IMR-90 (cell line): ENCODE measurements at regions not wholly inside any gene's neighbourhood (a gene's known extent, or its start where the extent isn't known, plus 50 kb on each side); places are given as distances from the start of the nearest gene placed in this dataset.

ENCODE experiments used
- ATAC-seq: fragments of 200-7000 bp; cut with Tn5 transposase; 2 replicates; pipeline ENCODE4 v1.9.1; 2020; ENCODE audit warnings: low read depth, mild to moderate bottlenecking, moderate library complexity
- BruUV-seq: library from RNA; stranded (reverse); fragments of 400-500 nt; replicated peaks from 2 replicates; lab custom pipeline; 2021; lab: Mats Ljungman, UMichigan
- CTCF ChIA-PET: fragments of 300-600 bp; formaldehyde crosslinking; extraction: SDS; loops from one replicate; lab custom pipeline; 2021; ENCODE audit warnings: antibody characterized with exemption; lab: Yijun Ruan, JAX
- POLR2A ChIA-PET: fragments of 300-600 bp; sonication (Branson Sonifier 250); formaldehyde crosslinking; loops from one replicate; lab custom pipeline; 2022; ENCODE audit warnings: antibody characterized with exemption; ENCODE audit not compliant: unreplicated experiment; lab: Charles Lee
- DNase-seq: peaks from one replicate; pipeline ENCODE4 v3.0.0; 2013
- H2AFZ ChIP-seq: replicated peaks from 2 replicates; pipeline ENCODE3; 2013; ENCODE audit warnings: low read length, mild to moderate bottlenecking; ENCODE audit not compliant: poor library complexity
- H2AK5ac ChIP-seq: 2 replicates; pipeline ENCODE4 v1.6.1; 2013; ENCODE audit warnings: low read depth, low read length, inconsistent platforms
- H2AK9ac ChIP-seq: replicated peaks from 2 replicates; pipeline ENCODE3; 2013; ENCODE audit warnings: mild to moderate bottlenecking, low read depth, low read length, moderate library complexity; ENCODE audit not compliant: poor library complexity
- H2BK120ac ChIP-seq: 2 replicates; pipeline ENCODE4 v1.6.1; 2013; ENCODE audit warnings: low read depth, low read length, inconsistent platforms
- H2BK15ac ChIP-seq: 3 replicates; pipeline ENCODE4 v1.6.1; 2013; ENCODE audit warnings: low read depth, low read length, inconsistent platforms
- H2BK20ac ChIP-seq: 2 replicates; pipeline ENCODE4 v1.6.1; 2013; ENCODE audit warnings: low read depth, mild to moderate bottlenecking, inconsistent platforms, low read length, moderate library complexity
- H2BK5ac ChIP-seq: 2 replicates; pipeline ENCODE4 v1.6.1; 2013; ENCODE audit warnings: mild to moderate bottlenecking, low read depth, low read length, inconsistent platforms; ENCODE audit not compliant: poor library complexity, severe bottlenecking
- H3K14ac ChIP-seq: replicated peaks from 2 replicates; pipeline ENCODE4 v1.6.1; 2013; ENCODE audit warnings: low read depth, low read length, inconsistent platforms
- H3K18ac ChIP-seq: 2 replicates; pipeline ENCODE4 v1.6.1; 2013; ENCODE audit warnings: low read depth, low read length, control low read depth
- H3K23ac ChIP-seq: 2 replicates; pipeline ENCODE4 v1.6.1; 2013; ENCODE audit warnings: low read depth, low read length, inconsistent platforms
- H3K27ac ChIP-seq: 2 replicates; pipeline ENCODE4 v1.5.1; 2013; ENCODE audit warnings: mild to moderate bottlenecking, control low read depth, low read length; ENCODE audit not compliant: insufficient read depth
- H3K27me3 ChIP-seq: 2 replicates; pipeline ENCODE4 v1.6.1; 2013; ENCODE audit warnings: low read length; ENCODE audit not compliant: control insufficient read depth, insufficient read depth
- H3K36me3 ChIP-seq: 2 replicates; pipeline ENCODE4 v1.6.1; 2013; ENCODE audit warnings: low read length, mixed read lengths; ENCODE audit not compliant: control insufficient read depth, insufficient read depth
- H3K4ac ChIP-seq: 2 replicates; pipeline ENCODE4 v1.6.1; 2013; ENCODE audit warnings: low read depth, low read length, inconsistent platforms
- H3K4me1 ChIP-seq: 2 replicates; pipeline ENCODE4 v1.6.1; 2013; ENCODE audit warnings: low read length, mixed read lengths; ENCODE audit not compliant: control insufficient read depth, insufficient read depth
- H3K4me2 ChIP-seq: 2 replicates; pipeline ENCODE4 v1.6.1; 2013; ENCODE audit warnings: low read depth, mild to moderate bottlenecking, control low read depth, low read length, moderate library complexity
- H3K4me3 ChIP-seq: 2 replicates; pipeline ENCODE4 v1.5.1; 2013; ENCODE audit warnings: low read depth, mild to moderate bottlenecking, control low read depth, low read length, moderate library complexity; ENCODE audit not compliant: insufficient read depth
- H3K56ac ChIP-seq: 2 replicates; pipeline ENCODE4 v1.6.1; 2013; ENCODE audit warnings: low read length, inconsistent platforms; ENCODE audit not compliant: insufficient read depth; ENCODE audit errors: extremely low read depth
- H3K79me1 ChIP-seq, 2 experiments: 2 replicates each; pipeline ENCODE4 v1.6.1; 2013; ENCODE audit warnings: low read length in 2 of 2, inconsistent platforms in 1 of 2, low read depth in 1 of 2
- H3K9ac ChIP-seq: 2 replicates; pipeline ENCODE4 v1.6.1; 2013; ENCODE audit warnings: low read depth, low read length, control low read depth
- H3K9me1 ChIP-seq: 2 replicates; pipeline ENCODE4 v1.6.1; 2013; ENCODE audit warnings: low read length, inconsistent platforms; ENCODE audit not compliant: insufficient read depth
- H3K9me3 ChIP-seq: 2 replicates; pipeline ENCODE4 v1.6.1; 2013; ENCODE audit warnings: low read length; ENCODE audit not compliant: control insufficient read depth, insufficient read depth
- H4K20me1 ChIP-seq: 2 replicates; pipeline ENCODE4 v1.6.1; 2013; ENCODE audit warnings: low read length, inconsistent platforms; ENCODE audit not compliant: insufficient read depth
- H4K5ac ChIP-seq: 2 replicates; pipeline ENCODE4 v1.6.1; 2013; ENCODE audit warnings: mild to moderate bottlenecking, low read depth, low read length, control low read depth
- H4K8ac ChIP-seq, 2 experiments: 2 replicates each; pipeline ENCODE4 v1.6.1; 2013; ENCODE audit warnings: low read depth in 2 of 2, low read length in 2 of 2, control low read depth in 1 of 2, inconsistent platforms in 1 of 2
- H4K91ac ChIP-seq: 2 replicates; pipeline ENCODE4 v1.6.1; 2013; ENCODE audit warnings: low read depth, low read length, inconsistent platforms; ENCODE audit not compliant: insufficient read depth
- BHLHE40 ChIP-seq: fragments of 150-350 bp; IDR thresholded peaks from 2 replicates; pipeline ENCODE4 v1.6.1; 2016; ENCODE audit warnings: mild to moderate bottlenecking, low read depth, low read length
- CEBPB ChIP-seq: IDR thresholded peaks from 2 replicates; pipeline ENCODE4 v1.6.1; 2012; ENCODE audit warnings: low read depth, low read length, improper control_type of control experiment
- CHD1 ChIP-seq: IDR thresholded peaks from 2 replicates; pipeline ENCODE4 v1.6.1; 2012; ENCODE audit warnings: low read depth, low read length, improper control_type of control experiment
- CTCF ChIP-seq: conservative IDR thresholded peaks from 2 replicates; pipeline ENCODE4 v1.5.1; 2012; ENCODE audit warnings: mild to moderate bottlenecking, low read depth, low read length, improper control_type of control experiment
- FOS ChIP-seq: fragments of 150-350 bp; IDR thresholded peaks from 2 replicates; pipeline ENCODE4 v1.6.1; 2016; ENCODE audit warnings: low read depth, low read length
- MAFK ChIP-seq: IDR thresholded peaks from 2 replicates; pipeline ENCODE4 v1.6.1; 2012; ENCODE audit warnings: low read depth, low read length, improper control_type of control experiment
- MAZ ChIP-seq: IDR thresholded peaks from 2 replicates; pipeline ENCODE4 v1.6.1; 2012; ENCODE audit warnings: low read depth, mild to moderate bottlenecking, low read length, improper control_type of control experiment, moderate library complexity, borderline replicate concordance
- MXI1 ChIP-seq: IDR thresholded peaks from 2 replicates; pipeline ENCODE4 v1.6.1; 2012; ENCODE audit warnings: low read depth, mild to moderate bottlenecking, low read length, moderate library complexity, borderline replicate concordance
- NFE2L2 ChIP-seq: fragments of 150-350 bp; IDR thresholded peaks from 2 replicates; pipeline ENCODE4 v1.6.1; 2016; ENCODE audit warnings: low read depth, mild to moderate bottlenecking, low read length
- POLR2A ChIP-seq: IDR thresholded peaks from 2 replicates; pipeline ENCODE4 v1.6.1; 2012; ENCODE audit warnings: mild to moderate bottlenecking, low read depth, low read length
- RAD21 ChIP-seq: IDR thresholded peaks from 2 replicates; pipeline ENCODE4 v1.6.1; 2012; ENCODE audit warnings: low read length, improper control_type of control experiment
- RCOR1 ChIP-seq: IDR thresholded peaks from 2 replicates; pipeline ENCODE4 v1.6.1; 2012; ENCODE audit warnings: mild to moderate bottlenecking, low read length, improper control_type of control experiment; ENCODE audit not compliant: insufficient replicate concordance
- RFX5 ChIP-seq: IDR thresholded peaks from 2 replicates; pipeline ENCODE4 v1.8.0; 2012; ENCODE audit warnings: low read depth, mild to moderate bottlenecking, low read length, moderate library complexity
- SMC3 ChIP-seq: fragments of 150-350 bp; IDR thresholded peaks from 2 replicates; pipeline ENCODE4 v1.6.1; 2016; ENCODE audit warnings: low read depth, mild to moderate bottlenecking, antibody characterized with exemption, low read length, moderate library complexity
- WGBS, 2 experiments: methylation state at CpG; one replicate each; pipeline versions ENCODE4 v1.1.5 to v1.1.7; 2013; ENCODE audit warnings: missing lambda C conversion rate in 2 of 2; ENCODE audit not compliant: insufficient read length in 1 of 2; ENCODE audit errors: extremely low coverage in 2 of 2; 5-methylcytosine and 5-hydroxymethylcytosine counted together
- dilution Hi-C: fragments of 300-500 bp; cut with HindIII; formaldehyde crosslinking; loops from one replicate; pipeline ENCODE4 v1.14.3; 2018; ENCODE audit warnings: low sequenced_read_pairs; ENCODE audit not compliant: unreplicated experiment
- in situ Hi-C: fragments of 300-500 bp; cut with MboI; formaldehyde crosslinking; loops from 3 replicates; pipeline ENCODE4 v1.14.3; 2019; ENCODE audit warnings: low sequenced_read_pairs, inconsistent platforms, mixed read lengths
- intact Hi-C: fragments of 100-400 bp; cut with micrococcal nuclease; formaldehyde crosslinking; loops from 2 replicates; pipeline ENCODE4 v1.10.0; 2022
- TF ChIP-seq, protein P1 (sequence below): fragments of 150-350 bp; IDR thresholded peaks from 2 replicates; pipeline ENCODE4 v1.6.1; 2016; ENCODE audit warnings: low read depth, mild to moderate bottlenecking, low read length, moderate library complexity, borderline replicate concordance
- TF ChIP-seq, protein P2 (sequence below): fragments of 150-350 bp; IDR thresholded peaks from 2 replicates; pipeline ENCODE4 v1.6.1; 2017; ENCODE audit warnings: mild to moderate bottlenecking, antibody characterized with exemption, low read length, low read depth

- Histone ChIP-seq H3K4me3 (no peak overlapping the region), H3K79me1 (no peaks in the 10 kb centered on the region), H4K8ac (no peak overlapping the region), H2BK120ac (no peak overlapping the region), H3K9me3 (no peaks in the 10 kb centered on the region), H3K4ac (no peak overlapping the region), H2BK20ac (no peak overlapping the region), H2AK9ac (no peak overlapping the region), H3K9me1 (no peaks in the 10 kb centered on the region), H2BK5ac (no peak overlapping the region), H4K5ac (no peak overlapping the region), H3K36me3 (no peaks in the 10 kb centered on the region), H3K27me3 (no peaks in the 10 kb centered on the region), H2BK15ac (no peak overlapping the region), H3K4me2 (no peak overlapping the region), H3K4me1 (no peaks in the 10 kb centered on the region), H2AK5ac (no peak overlapping the region), H3K9ac (no peak overlapping the region), H2AFZ (no peak overlapping the region), H3K18ac (no peak overlapping the region), H3K56ac (no peak overlapping the region), H3K23ac (no peak overlapping the region), H4K91ac (no peak overlapping the region), H4K20me1 (no peaks in the 10 kb centered on the region), H3K14ac (no peak overlapping the region), H3K27ac (no peak overlapping the region)
- in situ Hi-C loops, result no loop called here
- BruUV-seq, result no TSS peak
- intact Hi-C loops, result no loop called here
- ATAC-seq (no peak), DNase-seq (no peak)
- ChIA-PET CTCF (no interaction called here), POLR2A (no interaction called here)
- WGBS, 2 experiments, result no CpG with 5 or more reads among the region's 6 CpGs
- dilution Hi-C loops, result no loop called here
- TF ChIP-seq MAZ (no peak), BHLHE40 (no peak), MXI1 (no peak), RAD21 (no peak), NFE2L2 (no peak), CEBPB (no peak), RFX5 (no peak), MAFK (no peak), CHD1 (no peak), FOS (no peak), CTCF (no peak), RCOR1 (no peak), SMC3 (no peak), POLR2A (no peak)
- TF ChIP-seq, protein P1, sequence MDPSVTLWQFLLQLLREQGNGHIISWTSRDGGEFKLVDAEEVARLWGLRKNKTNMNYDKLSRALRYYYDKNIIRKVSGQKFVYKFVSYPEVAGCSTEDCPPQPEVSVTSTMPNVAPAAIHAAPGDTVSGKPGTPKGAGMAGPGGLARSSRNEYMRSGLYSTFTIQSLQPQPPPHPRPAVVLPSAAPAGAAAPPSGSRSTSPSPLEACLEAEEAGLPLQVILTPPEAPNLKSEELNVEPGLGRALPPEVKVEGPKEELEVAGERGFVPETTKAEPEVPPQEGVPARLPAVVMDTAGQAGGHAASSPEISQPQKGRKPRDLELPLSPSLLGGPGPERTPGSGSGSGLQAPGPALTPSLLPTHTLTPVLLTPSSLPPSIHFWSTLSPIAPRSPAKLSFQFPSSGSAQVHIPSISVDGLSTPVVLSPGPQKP, result no peak
- TF ChIP-seq, protein P2, sequence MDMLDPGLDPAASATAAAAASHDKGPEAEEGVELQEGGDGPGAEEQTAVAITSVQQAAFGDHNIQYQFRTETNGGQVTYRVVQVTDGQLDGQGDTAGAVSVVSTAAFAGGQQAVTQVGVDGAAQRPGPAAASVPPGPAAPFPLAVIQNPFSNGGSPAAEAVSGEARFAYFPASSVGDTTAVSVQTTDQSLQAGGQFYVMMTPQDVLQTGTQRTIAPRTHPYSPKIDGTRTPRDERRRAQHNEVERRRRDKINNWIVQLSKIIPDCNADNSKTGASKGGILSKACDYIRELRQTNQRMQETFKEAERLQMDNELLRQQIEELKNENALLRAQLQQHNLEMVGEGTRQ, result no peak
Measured at GRCh38 chr16:58836427-58836826, 102.3 kb upstream of the GOT2 start.
